IPS DF 6.9 (cell line): ENCODE measurements at regions not wholly inside any gene's neighbourhood (a gene's known extent, or its start where the extent isn't known, plus 50 kb on each side); places are given as distances from the start of the nearest gene placed in this dataset.

ENCODE experiments used
- DNase-seq: peaks from one replicate; pipeline ENCODE4 v3.0.0-alpha.2; 2013; ENCODE audit warnings: low read depth, low spot score
- H3K27ac ChIP-seq: one replicate; pipeline ENCODE4 v1.5.1; 2013; ENCODE audit warnings: low read length, control low read depth
- H3K27me3 ChIP-seq: 2 replicates; pipeline ENCODE4 v1.6.1; 2013; ENCODE audit warnings: mild to moderate bottlenecking, low read length; ENCODE audit not compliant: control insufficient read depth, insufficient read depth
- H3K36me3 ChIP-seq: 2 replicates; pipeline ENCODE4 v1.6.1; 2013; ENCODE audit warnings: low read length; ENCODE audit not compliant: control insufficient read depth, insufficient read depth
- H3K4me1 ChIP-seq: 2 replicates; pipeline ENCODE4 v1.6.1; 2013; ENCODE audit warnings: low read length; ENCODE audit not compliant: control insufficient read depth, insufficient read depth
- H3K4me3 ChIP-seq: 2 replicates; pipeline ENCODE4 v1.5.1; 2013; ENCODE audit warnings: mild to moderate bottlenecking, low read length
- H3K9me3 ChIP-seq: 2 replicates; pipeline ENCODE4 v1.6.1; 2013; ENCODE audit warnings: low read length, inconsistent platforms; ENCODE audit not compliant: control insufficient read depth, insufficient read depth
- WGBS: extraction: QIAGEN DNeasy Blood & Tissue Kit; methylation state at CpG from one replicate; pipeline ENCODE4 v1.1.7; 2013; ENCODE audit warnings: mixed read lengths, missing lambda C conversion rate; ENCODE audit not compliant: insufficient read length, insufficient coverage; 5-methylcytosine and 5-hydroxymethylcytosine counted together

DNA sequence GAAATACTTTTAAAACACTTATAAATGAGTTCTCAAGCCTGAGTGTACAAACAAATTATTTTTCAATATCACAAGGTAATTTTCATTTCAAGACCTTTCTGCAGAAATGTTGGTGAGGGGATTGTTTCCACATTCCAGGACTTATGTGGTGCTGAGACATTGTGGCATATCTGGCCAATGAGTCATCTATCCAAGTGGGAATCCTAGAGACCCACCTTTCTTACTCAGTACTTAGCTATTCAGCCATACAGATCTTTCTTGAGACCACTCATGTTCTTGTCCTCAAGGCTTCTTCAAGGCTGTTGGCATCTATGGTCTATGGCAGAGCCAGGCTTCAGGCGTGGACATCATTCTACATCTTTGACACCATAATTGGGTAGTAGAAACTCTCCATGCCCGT, 225.4 kb downstream of the DKK1 start:
- H3K27me3 ChIP-seq = no peaks in the 10 kb centered on the region
- H3K9me3 ChIP-seq = no peaks in the 10 kb centered on the region
- H3K27ac ChIP-seq = no peak overlapping the region
- no peak overlapping the region for H3K4me3 ChIP-seq
- no peaks in the 10 kb centered on the region for H3K36me3 ChIP-seq
- H3K4me1 ChIP-seq = no peaks in the 10 kb centered on the region
- no peak for DNase-seq
- WGBS = no CpG with 5 or more reads among the region's 2 CpGs

DNA sequence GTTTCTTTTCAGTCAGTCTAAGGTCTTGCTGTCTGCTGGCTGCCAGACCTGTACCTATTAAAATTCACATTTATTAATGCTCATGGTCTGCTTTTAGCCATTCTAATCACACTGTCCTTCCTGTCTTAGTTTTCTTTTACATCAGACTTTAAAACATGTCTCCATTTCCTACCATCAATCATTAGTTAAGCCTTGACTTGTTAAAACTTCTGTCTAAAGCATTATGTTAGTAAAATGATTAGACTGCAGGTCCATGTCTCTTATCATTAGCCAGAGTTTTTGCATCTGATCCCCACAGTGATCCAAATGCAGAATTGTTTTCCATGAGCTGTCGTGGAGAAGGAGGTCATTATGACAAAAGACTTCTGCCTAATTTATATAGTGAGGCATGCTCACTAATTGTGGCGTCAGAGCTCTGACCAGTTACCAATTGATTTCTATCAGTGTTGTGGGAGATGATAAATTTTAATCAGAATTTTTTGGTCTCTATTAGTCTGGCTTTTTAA, 226.5 kb downstream of the DKK1 start:
- no peaks in the 10 kb centered on the region for H3K9me3 ChIP-seq
- no peak overlapping the region for H3K4me3 ChIP-seq
- H3K27ac ChIP-seq = no peak overlapping the region
- WGBS = no CpG with 5 or more reads among the region's 2 CpGs
- no peaks in the 10 kb centered on the region for H3K27me3 ChIP-seq
- H3K4me1 ChIP-seq = no peaks in the 10 kb centered on the region
- DNase-seq = no peak
- no peaks in the 10 kb centered on the region for H3K36me3 ChIP-seq

DNA sequence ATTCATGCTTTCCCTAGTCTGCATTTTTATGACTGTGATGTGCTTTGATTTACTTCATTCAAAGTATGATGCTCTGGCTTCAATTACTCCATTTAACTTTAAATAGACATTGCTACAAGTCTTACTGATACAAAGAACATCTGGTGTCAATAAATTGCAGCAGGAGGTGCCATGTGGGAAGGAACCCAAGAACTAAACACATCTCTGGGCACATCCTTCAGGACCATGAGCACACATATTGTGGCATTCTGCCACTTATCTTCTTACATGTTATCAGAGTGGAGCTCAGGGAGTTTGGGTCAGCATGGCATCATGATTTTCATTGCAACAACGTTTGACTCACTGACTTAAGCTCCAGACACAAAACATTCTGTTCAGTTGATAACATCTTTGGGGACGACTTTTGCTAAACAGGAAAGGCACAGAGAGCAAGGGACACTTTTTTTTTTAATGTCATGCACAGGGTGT, 227.0 kb downstream of the DKK1 start:
- no CpG with 5 or more reads among the region's 2 CpGs for WGBS
- Histone ChIP-seq H3K27me3 (no peaks in the 10 kb centered on the region), H3K4me1 (no peaks in the 10 kb centered on the region), H3K9me3 (no peaks in the 10 kb centered on the region), H3K4me3 (no peak overlapping the region), H3K36me3 (no peaks in the 10 kb centered on the region), H3K27ac (no peak overlapping the region)
- no peak for DNase-seq

DNA sequence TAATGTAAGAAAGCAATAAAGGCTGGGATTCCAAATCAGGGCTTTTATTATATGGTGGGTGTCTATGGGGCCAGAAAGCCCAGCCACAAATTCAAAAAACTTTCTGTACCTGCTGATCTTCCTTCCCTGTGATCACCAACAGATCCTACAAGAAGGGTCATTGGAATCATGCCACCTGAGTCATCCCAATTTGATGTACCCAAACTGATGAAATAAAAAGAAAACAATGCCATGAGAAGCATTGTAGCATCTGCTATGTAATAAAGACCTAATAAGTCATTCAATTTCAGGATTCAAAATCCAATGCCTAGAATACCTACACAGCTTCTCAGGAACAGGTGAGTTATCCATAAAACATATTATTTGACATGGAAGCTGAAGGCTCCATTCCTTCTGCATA, 228.8 kb downstream of the DKK1 start:
- Histone ChIP-seq H3K27me3 (no peaks in the 10 kb centered on the region), H3K27ac (no peak overlapping the region), H3K9me3 (no peaks in the 10 kb centered on the region), H3K4me3 (no peak overlapping the region), H3K4me1 (no peaks in the 10 kb centered on the region), H3K36me3 (no peaks in the 10 kb centered on the region)
- DNase-seq = no peak

DNA sequence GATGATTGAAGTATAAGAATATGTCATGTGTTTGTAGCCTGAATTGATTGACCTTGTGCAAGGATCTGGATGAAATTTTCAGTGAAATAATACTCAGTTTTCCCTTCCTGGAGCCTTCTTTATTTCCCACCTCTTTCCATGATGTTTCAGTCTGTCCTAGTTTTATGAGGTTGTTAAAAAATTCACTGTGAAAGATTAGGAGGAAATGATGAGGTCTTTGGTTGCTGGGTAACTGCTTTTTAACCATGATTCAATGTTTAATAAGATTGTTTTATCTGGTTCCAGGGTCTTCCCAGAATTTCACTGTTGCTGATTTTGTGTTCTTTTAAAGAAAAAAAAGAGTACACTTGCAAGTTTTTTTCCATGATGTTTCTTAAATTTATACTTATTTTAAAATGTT, 221.5 kb downstream of the MBL2 start:
- Histone ChIP-seq H3K36me3 (no peaks in the 10 kb centered on the region), H3K4me1 (no peaks in the 10 kb centered on the region), H3K9me3 (no peaks in the 10 kb centered on the region), H3K4me3 (no peak overlapping the region), H3K27me3 (no peaks in the 10 kb centered on the region), H3K27ac (no peak overlapping the region)
- DNase-seq = no peak

DNA sequence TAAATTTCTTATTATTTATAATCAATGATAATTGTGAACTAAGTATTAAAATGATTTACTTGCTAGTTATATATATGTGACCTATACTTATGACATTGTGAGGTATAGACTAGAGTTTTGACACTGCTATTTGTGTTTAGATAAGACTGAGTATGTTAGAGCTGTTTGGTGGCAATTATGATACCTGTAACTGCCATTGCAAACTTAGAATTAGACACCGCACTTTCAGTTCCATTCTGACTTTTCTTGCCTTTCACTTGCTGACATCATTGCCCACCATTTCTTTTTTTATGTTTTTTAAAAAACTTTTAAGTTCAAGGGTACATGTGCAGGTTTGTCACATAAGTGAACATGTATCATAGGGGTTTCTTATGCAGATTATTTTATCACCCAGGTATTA, 214.5 kb downstream of the MBL2 start:
- H3K9me3 ChIP-seq = no peaks in the 10 kb centered on the region
- no peak for DNase-seq
- no peak overlapping the region for H3K4me3 ChIP-seq
- no peaks in the 10 kb centered on the region for H3K4me1 ChIP-seq
- WGBS = no CpG with 5 or more reads among the region's 1 CpG
- no peak overlapping the region for H3K27ac ChIP-seq
- H3K36me3 ChIP-seq = no peaks in the 10 kb centered on the region
- no peaks in the 10 kb centered on the region for H3K27me3 ChIP-seq

DNA sequence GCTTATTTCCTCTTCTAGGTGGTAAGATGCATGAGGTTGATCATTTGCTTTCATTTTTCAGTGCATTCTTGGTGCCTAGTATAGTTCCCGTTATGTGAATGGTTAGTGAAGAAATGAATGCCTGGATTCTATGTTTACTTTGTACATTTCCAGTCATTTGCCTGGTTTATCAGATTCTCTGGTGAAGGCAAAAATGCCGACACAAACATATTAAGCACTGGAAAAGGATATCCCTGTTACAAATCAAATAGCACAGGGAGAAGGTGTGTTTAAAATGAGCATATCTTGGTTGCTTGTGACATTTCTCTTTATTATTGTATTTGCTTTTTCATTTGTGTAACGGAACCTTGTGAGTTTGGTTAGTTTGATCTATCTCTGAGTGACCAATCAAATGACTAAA, 211.3 kb downstream of the MBL2 start:
- Histone ChIP-seq H3K27me3 (no peaks in the 10 kb centered on the region), H3K4me3 (no peak overlapping the region), H3K27ac (no peak overlapping the region), H3K4me1 (no peaks in the 10 kb centered on the region), H3K9me3 (no peaks in the 10 kb centered on the region), H3K36me3 (no peaks in the 10 kb centered on the region)
- no peak for DNase-seq
- no CpG with 5 or more reads among the region's 3 CpGs for WGBS

DNA sequence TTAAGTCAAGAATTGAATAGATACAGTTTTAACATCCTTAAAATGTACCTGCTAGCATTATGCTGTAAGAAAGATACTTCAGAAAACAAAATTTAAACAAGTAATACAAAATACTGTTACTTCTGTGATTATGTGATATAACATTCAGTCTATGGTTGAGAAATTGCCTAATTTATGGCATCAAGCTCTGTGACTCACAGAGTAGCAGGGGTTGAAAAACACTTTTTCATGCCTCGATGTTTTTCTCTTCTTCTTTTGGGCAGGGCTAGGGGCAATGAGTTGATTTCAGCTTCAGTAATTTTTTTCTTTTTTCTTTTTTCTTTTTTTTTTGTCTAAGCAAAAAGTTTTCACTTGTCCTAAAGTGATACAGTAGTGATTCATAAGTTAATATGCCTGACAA, 209.2 kb downstream of the MBL2 start:
- Histone ChIP-seq H3K27ac (no peak overlapping the region), H3K36me3 (no peaks in the 10 kb centered on the region), H3K9me3 (no peaks in the 10 kb centered on the region), H3K27me3 (no peaks in the 10 kb centered on the region), H3K4me3 (no peak overlapping the region), H3K4me1 (no peaks in the 10 kb centered on the region)
- DNase-seq = no peak
- no CpG with 5 or more reads among the region's 1 CpG for WGBS

DNA sequence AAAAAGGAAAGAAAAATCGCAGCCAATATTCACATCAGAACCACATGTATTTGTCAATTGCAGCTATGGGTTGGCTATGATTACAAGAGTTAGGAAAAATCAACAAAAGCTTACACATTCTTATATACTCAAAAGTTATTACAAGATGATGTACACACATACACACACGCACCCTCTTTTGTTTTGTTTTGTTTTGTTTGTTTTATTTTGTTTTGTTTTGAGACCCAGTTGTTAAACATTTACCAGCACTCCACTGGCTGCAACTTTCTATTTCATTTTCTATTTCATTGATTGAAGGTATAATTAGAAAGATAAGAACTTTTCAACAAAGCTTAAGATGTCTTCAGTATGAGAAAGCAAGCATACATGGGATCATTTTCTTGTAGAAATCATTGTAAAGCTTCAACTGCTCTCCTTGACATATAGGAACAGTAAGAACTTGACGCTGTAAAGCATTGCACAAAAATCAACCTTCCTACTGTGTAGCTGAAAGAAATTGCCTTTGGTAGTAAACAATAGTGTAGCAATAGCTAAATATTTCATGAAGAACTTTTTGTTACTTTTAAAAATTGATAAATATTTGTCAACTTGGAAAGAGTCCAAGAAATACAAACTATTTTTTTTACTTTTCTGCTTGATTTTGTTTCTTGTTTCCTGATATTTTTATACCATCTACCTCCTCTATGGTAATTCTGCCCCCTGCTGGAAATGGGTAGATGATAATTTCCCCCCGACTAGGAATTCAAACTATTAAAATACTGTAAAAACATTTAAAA, 205.9 kb downstream of the MBL2 start:
- H3K36me3 ChIP-seq = no peaks in the 10 kb centered on the region
- DNase-seq = peak; percentile 4
- no peaks in the 10 kb centered on the region for H3K4me1 ChIP-seq
- no peaks in the 10 kb centered on the region for H3K27me3 ChIP-seq
- H3K9me3 ChIP-seq = no peaks in the 10 kb centered on the region
- WGBS = no CpG with 5 or more reads among the region's 4 CpGs
- H3K27ac ChIP-seq = no peak overlapping the region
- no peak overlapping the region for H3K4me3 ChIP-seq

DNA sequence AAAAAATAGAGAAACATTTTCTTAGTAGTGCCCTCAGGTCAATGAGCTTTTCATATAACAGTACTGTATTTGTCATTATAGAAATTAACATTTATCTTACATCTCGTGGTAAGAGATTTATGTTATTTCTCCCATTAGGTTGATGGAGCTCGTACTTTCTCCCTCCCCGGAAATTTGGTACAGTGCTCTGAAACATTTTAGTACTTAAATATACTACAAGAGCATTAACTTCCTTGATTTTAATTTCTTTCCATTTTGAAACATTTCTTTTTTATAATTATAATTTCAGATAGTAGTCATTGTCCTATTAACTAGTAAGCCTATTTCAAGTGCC, 205.4 kb downstream of the MBL2 start:
- Histone ChIP-seq H3K36me3 (no peaks in the 10 kb centered on the region), H3K4me3 (no peak overlapping the region), H3K9me3 (no peaks in the 10 kb centered on the region), H3K4me1 (no peaks in the 10 kb centered on the region), H3K27ac (no peak overlapping the region), H3K27me3 (no peaks in the 10 kb centered on the region)
- DNase-seq = no peak
- no CpG with 5 or more reads among the region's 3 CpGs for WGBS

DNA sequence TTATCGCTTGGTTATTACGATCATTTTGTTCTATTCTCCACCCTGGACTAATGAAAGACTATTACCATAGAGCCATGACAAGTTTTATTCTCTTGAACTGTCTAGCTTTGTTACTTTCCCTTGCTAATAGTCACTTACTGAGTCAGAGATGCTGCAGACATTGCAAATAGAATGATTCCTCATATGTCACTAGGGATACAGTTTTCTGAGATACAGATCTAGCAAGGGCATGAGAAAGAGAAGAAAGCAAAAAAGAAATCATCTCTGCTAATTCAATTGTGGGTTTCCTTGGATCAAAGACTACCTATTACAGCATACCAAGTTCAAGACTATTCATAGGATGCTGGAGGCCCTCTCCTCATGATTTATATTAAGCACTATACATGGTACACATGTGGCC, 204.3 kb downstream of the MBL2 start:
- Histone ChIP-seq H3K27ac (no peak overlapping the region), H3K4me1 (no peaks in the 10 kb centered on the region), H3K36me3 (no peaks in the 10 kb centered on the region), H3K4me3 (no peak overlapping the region), H3K9me3 (no peaks in the 10 kb centered on the region), H3K27me3 (no peaks in the 10 kb centered on the region)
- DNase-seq = no peak
- no CpG with 5 or more reads among the region's 2 CpGs for WGBS
